ENCODE measurements at regions not wholly inside any gene's neighbourhood (a gene's known extent, or its start where the extent isn't known, plus 50 kb on each side); places are given as distances from the start of the nearest gene placed in this dataset.

DNA sequence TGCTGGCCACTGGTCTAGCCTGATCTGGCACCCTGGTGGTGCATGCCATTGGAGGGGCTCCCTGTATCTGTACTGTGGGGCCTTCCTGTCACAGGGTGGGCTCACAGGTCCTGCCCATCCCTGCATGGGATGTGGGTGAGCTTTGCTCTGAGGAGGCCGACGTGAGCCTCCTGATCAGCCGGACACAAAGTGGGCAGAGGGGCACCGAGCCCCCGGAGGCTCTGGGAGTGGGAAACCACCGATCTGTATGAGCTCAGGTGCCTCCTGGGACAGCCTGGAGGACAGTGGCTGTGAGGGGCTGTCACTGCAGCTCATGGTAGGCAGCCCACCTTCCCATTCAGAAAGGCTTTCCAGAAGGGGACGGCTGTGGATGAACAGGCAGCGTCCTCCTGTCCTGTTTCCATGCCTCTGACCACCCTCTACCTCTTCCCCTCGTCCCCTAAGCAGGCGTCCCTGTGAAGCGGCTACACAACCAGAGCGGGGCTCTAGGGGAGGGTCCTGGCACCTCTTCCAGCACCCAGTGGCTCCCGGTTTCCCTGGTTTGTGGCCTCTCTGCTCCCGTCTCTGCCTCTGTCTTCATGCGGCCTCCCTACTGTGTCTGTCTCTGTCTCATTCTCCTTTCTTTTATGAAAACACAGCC, 112.5 kb upstream of the OTOS start:
- Histone ChIP-seq H3K9ac (ENCODE audit: insufficient read depth, low read length) (no peak overlapping the region), H2AFZ (ENCODE audit: low read length) (no peak overlapping the region), H3K27ac (ENCODE audit: insufficient read depth, low read length) (no peak overlapping the region), H3K9me3 (ENCODE audit: control insufficient read depth, insufficient read depth, low read depth, low read length) (no peaks in the 10 kb centered on the region), H3K27me3 (ENCODE audit: control insufficient read depth, insufficient read depth, low read length) (peaks cover 4% of the 10 kb centered on the region), H3K4me2 (ENCODE audit: extremely low read depth, insufficient read depth, low read length) (no peak overlapping the region), H4K20me1 (ENCODE audit: control insufficient read depth, extremely low read depth, insufficient read depth, low read length) (no peaks in the 10 kb centered on the region), H3K79me2 (ENCODE audit: control insufficient read depth, insufficient read depth, low read length) (no peaks in the 10 kb centered on the region), H3K36me3 (ENCODE audit: control insufficient read depth, insufficient read depth, low read length) (no peaks in the 10 kb centered on the region), H3K4me1 (ENCODE audit: control insufficient read depth, extremely low read depth, insufficient read depth, low read length) (peaks cover 18% of the 10 kb centered on the region), H3K4me3 (replicated peaks in 1 of 4; ENCODE audit: control extremely low read depth in 1 of 4, insufficient read depth in 1 of 4, low read depth in 3 of 4, low read length in 4 of 4) (no peak overlapping the region)
- no peak for DNase-seq (ENCODE audit: low read depth in 2 of 2)
- TF ChIP-seq, protein P1, sequence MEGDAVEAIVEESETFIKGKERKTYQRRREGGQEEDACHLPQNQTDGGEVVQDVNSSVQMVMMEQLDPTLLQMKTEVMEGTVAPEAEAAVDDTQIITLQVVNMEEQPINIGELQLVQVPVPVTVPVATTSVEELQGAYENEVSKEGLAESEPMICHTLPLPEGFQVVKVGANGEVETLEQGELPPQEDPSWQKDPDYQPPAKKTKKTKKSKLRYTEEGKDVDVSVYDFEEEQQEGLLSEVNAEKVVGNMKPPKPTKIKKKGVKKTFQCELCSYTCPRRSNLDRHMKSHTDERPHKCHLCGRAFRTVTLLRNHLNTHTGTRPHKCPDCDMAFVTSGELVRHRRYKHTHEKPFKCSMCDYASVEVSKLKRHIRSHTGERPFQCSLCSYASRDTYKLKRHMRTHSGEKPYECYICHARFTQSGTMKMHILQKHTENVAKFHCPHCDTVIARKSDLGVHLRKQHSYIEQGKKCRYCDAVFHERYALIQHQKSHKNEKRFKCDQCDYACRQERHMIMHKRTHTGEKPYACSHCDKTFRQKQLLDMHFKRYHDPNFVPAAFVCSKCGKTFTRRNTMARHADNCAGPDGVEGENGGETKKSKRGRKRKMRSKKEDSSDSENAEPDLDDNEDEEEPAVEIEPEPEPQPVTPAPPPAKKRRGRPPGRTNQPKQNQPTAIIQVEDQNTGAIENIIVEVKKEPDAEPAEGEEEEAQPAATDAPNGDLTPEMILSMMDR (conservative IDR thresholded peaks at IDR 0.05 in 1 of 2, IDR thresholded peaks at IDR 0.05 in 1 of 2; ENCODE audit: low read depth in 1 of 2, low read length in 2 of 2), result no peak
- no peak for TF ChIP-seq EZH2 (IDR thresholded peaks at IDR 0.05; ENCODE audit: low read length, missing control alignments)

DNA sequence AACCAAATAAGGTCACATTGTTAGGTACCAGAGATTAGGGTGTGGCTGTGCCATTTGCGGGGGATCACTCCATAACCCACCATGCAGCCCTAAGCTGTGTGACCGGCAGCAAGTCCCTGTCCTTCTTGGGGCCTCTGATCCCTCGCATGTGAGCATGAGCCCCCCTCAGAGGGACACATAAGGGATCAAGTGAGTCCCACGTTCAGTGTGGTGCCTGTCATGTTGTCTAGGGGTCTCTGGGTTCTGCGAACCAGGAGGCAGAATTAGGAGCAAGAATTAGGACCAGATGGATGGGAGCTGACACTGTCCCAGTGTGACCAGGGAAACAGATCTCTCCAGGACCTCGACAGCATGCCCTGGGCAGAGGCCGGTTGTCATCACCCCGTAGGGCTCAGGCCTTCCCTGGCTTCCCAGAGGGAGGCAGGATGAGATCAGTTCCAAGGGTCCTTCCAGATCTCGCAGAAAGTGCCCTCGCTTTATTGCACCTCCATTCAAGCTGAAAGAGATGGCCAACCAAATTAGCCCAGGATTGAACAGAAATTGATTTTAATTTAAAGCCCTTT, 113.2 kb upstream of the OTOS start:
- DNase-seq (ENCODE audit: low read depth in 2 of 2), result no peak
- H3K79me2 ChIP-seq (ENCODE audit: control insufficient read depth, insufficient read depth, low read length), result no peaks in the 10 kb centered on the region

DNA sequence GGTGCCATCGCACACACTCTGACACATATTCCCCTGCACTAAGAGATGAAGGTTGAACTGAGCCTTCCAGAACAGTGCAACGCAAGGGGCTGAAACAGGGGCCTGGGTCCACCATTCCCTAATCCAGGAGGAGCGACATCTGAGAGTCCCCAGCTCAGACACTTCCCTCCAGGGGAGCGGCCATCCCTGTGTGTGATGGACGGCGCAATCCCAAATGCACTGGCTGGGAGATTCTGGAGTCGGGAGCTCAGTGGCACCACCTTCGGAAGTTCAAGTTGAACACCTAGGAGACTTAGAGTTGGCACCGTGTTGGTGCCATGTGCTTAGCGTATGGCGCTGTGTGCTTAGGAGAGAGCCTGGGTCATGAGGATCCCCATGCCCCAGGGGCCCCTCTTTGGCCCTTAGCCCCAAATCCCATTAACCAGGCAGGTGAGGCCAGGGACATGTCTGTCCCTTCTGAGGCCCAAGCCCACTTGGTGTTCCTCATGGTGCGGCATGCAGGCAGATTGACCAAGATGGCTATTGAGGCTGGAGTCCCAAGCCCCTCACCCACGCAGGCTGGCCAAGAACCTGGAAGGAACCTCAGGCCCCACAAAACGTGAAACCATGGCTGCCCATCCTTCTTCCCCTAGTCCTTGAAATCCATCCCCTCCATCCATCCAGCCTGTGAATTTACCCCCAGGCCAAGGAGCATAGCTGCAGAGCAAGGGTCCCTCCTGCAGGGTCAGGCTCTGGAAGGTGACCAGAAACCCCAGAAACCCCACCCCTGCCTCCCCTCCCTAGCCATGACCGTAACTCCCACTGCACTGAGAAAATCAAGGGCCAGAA, 114.1 kb upstream of the OTOS start:
- H3K9me3 ChIP-seq (ENCODE audit: control insufficient read depth, insufficient read depth, low read depth, low read length), result no peaks in the 10 kb centered on the region
- DNase-seq (ENCODE audit: low read depth in 2 of 2), result no peak
- no peaks in the 10 kb centered on the region for H3K79me2 ChIP-seq (ENCODE audit: control insufficient read depth, insufficient read depth, low read length)
- H3K4me1 ChIP-seq (ENCODE audit: control insufficient read depth, extremely low read depth, insufficient read depth, low read length), result peaks cover 18% of the 10 kb centered on the region
- no peak overlapping the region for H3K4me2 ChIP-seq (ENCODE audit: extremely low read depth, insufficient read depth, low read length)
- H3K27me3 ChIP-seq (ENCODE audit: control insufficient read depth, insufficient read depth, low read length), result peaks cover 4% of the 10 kb centered on the region
- no peak overlapping the region for H2AFZ ChIP-seq (ENCODE audit: low read length)
- H4K20me1 ChIP-seq (ENCODE audit: control insufficient read depth, extremely low read depth, insufficient read depth, low read length), result no peaks in the 10 kb centered on the region
- H3K27ac ChIP-seq (ENCODE audit: insufficient read depth, low read length), result no peak overlapping the region
- TF ChIP-seq, protein P1 (conservative IDR thresholded peaks at IDR 0.05 in 1 of 2, IDR thresholded peaks at IDR 0.05 in 1 of 2; ENCODE audit: low read depth in 1 of 2, low read length in 2 of 2), result no peak
- no peak for TF ChIP-seq EZH2 (IDR thresholded peaks at IDR 0.05; ENCODE audit: low read length, missing control alignments)
- no peaks in the 10 kb centered on the region for H3K36me3 ChIP-seq (ENCODE audit: control insufficient read depth, insufficient read depth, low read length)
- no peak overlapping the region for H3K4me3 ChIP-seq (replicated peaks in 1 of 4; ENCODE audit: control extremely low read depth in 1 of 4, insufficient read depth in 1 of 4, low read depth in 3 of 4, low read length in 4 of 4)
- H3K9ac ChIP-seq (ENCODE audit: insufficient read depth, low read length), result no peak overlapping the region

More for the DNA sequence above, 113.2 kb upstream of the OTOS start:
- H3K4me2 ChIP-seq (ENCODE audit: extremely low read depth, insufficient read depth, low read length), result no peak overlapping the region
- H3K4me3 ChIP-seq (replicated peaks in 1 of 4; ENCODE audit: control extremely low read depth in 1 of 4, insufficient read depth in 1 of 4, low read depth in 3 of 4, low read length in 4 of 4), result no peak overlapping the region
- no peak overlapping the region for H2AFZ ChIP-seq (ENCODE audit: low read length)
- no peaks in the 10 kb centered on the region for H3K9me3 ChIP-seq (ENCODE audit: control insufficient read depth, insufficient read depth, low read depth, low read length)
- no peak overlapping the region for H3K27ac ChIP-seq (ENCODE audit: insufficient read depth, low read length)
- H3K9ac ChIP-seq (ENCODE audit: insufficient read depth, low read length), result no peak overlapping the region
- peaks cover 4% of the 10 kb centered on the region for H3K27me3 ChIP-seq (ENCODE audit: control insufficient read depth, insufficient read depth, low read length)
- TF ChIP-seq EZH2 (IDR thresholded peaks at IDR 0.05; ENCODE audit: low read length, missing control alignments), result no peak
- TF ChIP-seq, protein P1 (conservative IDR thresholded peaks at IDR 0.05 in 1 of 2, IDR thresholded peaks at IDR 0.05 in 1 of 2; ENCODE audit: low read depth in 1 of 2, low read length in 2 of 2), result no peak
- H4K20me1 ChIP-seq (ENCODE audit: control insufficient read depth, extremely low read depth, insufficient read depth, low read length), result no peaks in the 10 kb centered on the region
- no peaks in the 10 kb centered on the region for H3K36me3 ChIP-seq (ENCODE audit: control insufficient read depth, insufficient read depth, low read length)
- H3K4me1 ChIP-seq (ENCODE audit: control insufficient read depth, extremely low read depth, insufficient read depth, low read length), result peaks cover 18% of the 10 kb centered on the region
